LNCaP clone FGC (cell line): ENCODE measurements at regions not wholly inside any gene's neighbourhood (a gene's known extent, or its start where the extent isn't known, plus 50 kb on each side); places are given as distances from the start of the nearest gene placed in this dataset.

Experiments used
- DNase-seq: peaks from one replicate; pipeline ENCODE4 v3.0.0-alpha.2; 2011; ENCODE audit warnings: low read depth
- H3K4me3 ChIP-seq: 2 replicates; pipeline ENCODE4 v1.5.1; 2011; ENCODE audit warnings: mild to moderate bottlenecking, low read depth, low read length, control low read depth
- TF ChIP-seq, protein P1 (sequence below): IDR thresholded peaks from 2 replicates; pipeline ENCODE4 v1.5.1; 2012; ENCODE audit warnings: mild to moderate bottlenecking; ENCODE audit not compliant: control insufficient read depth, insufficient read depth; ENCODE audit errors: extremely low read depth

- TF ChIP-seq, protein P1, sequence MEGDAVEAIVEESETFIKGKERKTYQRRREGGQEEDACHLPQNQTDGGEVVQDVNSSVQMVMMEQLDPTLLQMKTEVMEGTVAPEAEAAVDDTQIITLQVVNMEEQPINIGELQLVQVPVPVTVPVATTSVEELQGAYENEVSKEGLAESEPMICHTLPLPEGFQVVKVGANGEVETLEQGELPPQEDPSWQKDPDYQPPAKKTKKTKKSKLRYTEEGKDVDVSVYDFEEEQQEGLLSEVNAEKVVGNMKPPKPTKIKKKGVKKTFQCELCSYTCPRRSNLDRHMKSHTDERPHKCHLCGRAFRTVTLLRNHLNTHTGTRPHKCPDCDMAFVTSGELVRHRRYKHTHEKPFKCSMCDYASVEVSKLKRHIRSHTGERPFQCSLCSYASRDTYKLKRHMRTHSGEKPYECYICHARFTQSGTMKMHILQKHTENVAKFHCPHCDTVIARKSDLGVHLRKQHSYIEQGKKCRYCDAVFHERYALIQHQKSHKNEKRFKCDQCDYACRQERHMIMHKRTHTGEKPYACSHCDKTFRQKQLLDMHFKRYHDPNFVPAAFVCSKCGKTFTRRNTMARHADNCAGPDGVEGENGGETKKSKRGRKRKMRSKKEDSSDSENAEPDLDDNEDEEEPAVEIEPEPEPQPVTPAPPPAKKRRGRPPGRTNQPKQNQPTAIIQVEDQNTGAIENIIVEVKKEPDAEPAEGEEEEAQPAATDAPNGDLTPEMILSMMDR = no peak
- no peak overlapping the region for H3K4me3 ChIP-seq
- no peak for DNase-seq
Observed at GRCh38 chr5:38166832-38167231, 91.5 kb upstream of the EGFLAM start.

GRCh38 chr5:38165435-38165834 lies 92.9 kb upstream of the EGFLAM start:
- no peak overlapping the region for H3K4me3 ChIP-seq
- TF ChIP-seq, protein P1 = no peak
- DNase-seq = no peak

DNA sequence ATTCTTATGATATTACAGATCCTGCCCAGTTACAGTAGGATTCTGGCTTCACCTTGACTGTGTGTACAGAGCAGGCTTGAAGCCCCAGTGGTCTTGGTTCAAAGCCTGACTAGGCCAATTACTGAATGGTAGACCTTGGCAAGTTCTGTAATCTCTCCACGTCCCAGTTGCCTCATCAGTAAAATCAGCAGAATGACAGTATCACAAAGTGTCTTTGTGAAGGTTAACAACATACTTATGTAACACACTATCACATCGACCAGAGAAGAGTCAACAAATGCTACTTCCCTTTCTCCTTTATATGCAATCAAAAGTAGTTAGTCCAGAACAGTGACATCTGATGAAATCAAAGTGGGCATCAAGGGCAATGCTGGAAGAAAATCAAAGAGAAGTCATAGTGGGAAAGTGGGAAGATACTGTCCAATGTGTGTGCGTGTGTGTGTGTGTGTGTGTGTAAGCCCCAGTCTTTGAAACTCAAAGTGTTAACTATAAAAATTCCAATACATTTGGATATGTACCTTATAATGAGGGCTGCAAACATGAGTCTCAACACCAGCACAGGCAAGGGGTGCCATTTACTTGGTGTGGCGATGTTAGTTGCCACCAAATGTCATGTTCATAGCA lies 93.5 kb upstream of the EGFLAM start:
- H3K4me3 ChIP-seq = no peak overlapping the region
- TF ChIP-seq, protein P1 = no peak
- no peak for DNase-seq

DNA sequence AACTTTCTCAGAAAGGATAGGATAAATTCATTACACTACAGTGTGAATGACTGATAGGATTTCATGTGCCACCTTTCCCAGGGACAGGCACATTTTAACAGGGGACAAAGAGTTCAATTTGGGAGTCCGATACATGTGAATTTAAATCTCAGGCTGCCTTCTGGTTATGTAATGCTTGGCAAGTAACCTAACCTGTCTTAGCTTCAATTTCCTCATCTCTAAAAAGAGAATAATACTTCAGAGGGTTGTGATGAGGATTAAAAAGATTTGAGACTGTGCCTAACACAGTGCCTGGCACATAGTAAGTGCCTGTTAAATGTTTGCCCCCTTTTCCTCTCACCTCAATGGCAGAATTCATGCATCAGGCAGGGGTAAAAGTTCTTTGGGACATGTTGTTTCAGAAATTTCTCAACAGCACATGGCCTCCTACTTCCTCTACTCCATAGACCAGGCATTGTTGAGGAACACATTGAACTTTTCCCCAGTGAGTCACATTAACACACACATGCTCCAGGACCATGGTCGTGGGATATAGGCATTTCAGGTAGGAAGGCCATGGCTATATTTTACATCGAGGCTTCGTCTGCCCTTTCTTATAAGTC lies 94.6 kb upstream of the EGFLAM start:
- H3K4me3 ChIP-seq = no peak overlapping the region
- DNase-seq = no peak
- TF ChIP-seq, protein P1 = no peak

DNA sequence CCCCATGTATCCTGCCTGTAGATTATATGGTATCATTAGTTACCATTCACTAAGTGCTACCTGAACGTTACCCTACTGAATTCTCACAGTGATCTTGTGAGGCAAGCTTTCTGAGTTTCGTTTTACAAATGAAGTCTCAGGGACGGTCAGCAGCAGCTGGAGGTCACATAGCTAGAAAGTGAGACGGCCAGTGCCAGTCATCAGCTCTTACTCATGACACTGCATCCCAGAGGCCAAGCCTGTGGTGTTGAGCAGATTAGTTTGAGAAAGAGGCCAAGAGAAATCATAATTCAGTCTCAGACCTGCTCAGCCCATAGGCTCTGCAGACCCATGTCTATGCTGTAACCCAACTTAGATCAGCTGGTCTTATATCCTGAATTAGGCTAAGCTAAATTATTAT lies 95.7 kb upstream of the EGFLAM start:
- H3K4me3 ChIP-seq = no peak overlapping the region
- no peak for DNase-seq
- TF ChIP-seq, protein P1 = no peak

GRCh38 chr5:38157024-38157423 lies 101.3 kb upstream of the EGFLAM start:
- no peak overlapping the region for H3K4me3 ChIP-seq
- TF ChIP-seq, protein P1 = no peak
- no peak for DNase-seq
